Parathyroid adenoma (tissue), 2 donors: ENCODE measurements at regions not wholly inside any gene's neighbourhood (a gene's known extent, or its start where the extent isn't known, plus 50 kb on each side); places are given as distances from the start of the nearest gene placed in this dataset.

Experiments
- H2AFZ ChIP-seq: fragments of 300-600 bp; sonication (generic); one replicate; pipeline ENCODE4 v1.7.0; 2017; ENCODE audit warnings: antibody characterized with exemption, mild to moderate bottlenecking
- H3K27ac ChIP-seq: fragments of 300-600 bp; sonication (generic); one replicate; pipeline ENCODE4 v1.7.0; 2017
- H3K27me3 ChIP-seq: fragments of 300-600 bp; sonication (generic); one replicate; pipeline ENCODE4 v1.7.0; 2017; ENCODE audit warnings: low read length; ENCODE audit not compliant: control insufficient read depth, insufficient read depth
- H3K36me3 ChIP-seq: fragments of 300-600 bp; sonication (generic); one replicate; pipeline ENCODE4 v1.7.0; 2017; ENCODE audit warnings: low read length; ENCODE audit not compliant: control insufficient read depth, insufficient read depth
- H3K4me1 ChIP-seq: fragments of 300-600 bp; sonication (generic); one replicate; pipeline ENCODE4 v1.7.0; 2017; ENCODE audit warnings: control low read depth
- H3K4me2 ChIP-seq: fragments of 300-600 bp; sonication (generic); one replicate; pipeline ENCODE4 v1.7.0; 2017; ENCODE audit warnings: low read length
- H3K4me3 ChIP-seq: fragments of 300-600 bp; sonication (generic); one replicate; pipeline ENCODE4 v1.7.0; 2017; ENCODE audit warnings: low read depth, low read length
- H3K79me2 ChIP-seq: fragments of 300-600 bp; sonication (generic); one replicate; pipeline ENCODE4 v1.7.0; 2017; ENCODE audit warnings: control low read depth
- H3K9ac ChIP-seq: fragments of 300-600 bp; sonication (generic); one replicate; pipeline ENCODE4 v1.7.0; 2017; ENCODE audit warnings: mild to moderate bottlenecking
- H3K9me3 ChIP-seq: fragments of 300-600 bp; sonication (generic); one replicate; pipeline ENCODE4 v1.7.0; 2017; ENCODE audit warnings: low read length; ENCODE audit not compliant: control insufficient read depth
- CTCF ChIP-seq: fragments of 300-600 bp; sonication (generic); IDR thresholded peaks from one replicate; pipeline ENCODE4 v1.7.0; 2017; ENCODE audit warnings: antibody characterized with exemption, mild to moderate bottlenecking
- donor health status: primary hyperparathyroidism.

DNA sequence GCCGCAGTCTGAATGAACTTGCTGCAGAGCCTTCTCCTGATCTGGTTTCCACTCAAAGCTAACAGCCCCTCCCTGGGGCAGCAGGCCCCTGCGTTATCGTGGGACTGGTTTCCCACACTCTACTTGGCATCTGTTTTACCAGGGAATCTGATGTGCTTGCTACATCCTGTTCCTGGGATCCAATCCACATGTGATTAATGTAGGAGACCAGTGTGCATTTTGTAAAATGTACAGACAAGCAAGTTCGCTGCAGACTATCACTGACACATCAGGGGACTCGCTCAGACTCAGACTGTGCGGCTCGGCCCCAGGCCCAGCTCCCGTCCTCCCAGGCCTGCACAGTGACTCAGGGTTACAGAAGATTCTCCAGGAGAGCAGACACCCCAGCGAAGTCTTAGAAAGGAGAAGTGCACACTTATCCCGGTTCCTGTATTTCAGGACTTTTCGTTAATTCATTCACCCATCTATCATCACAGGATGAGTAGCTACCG is 340.1 kb downstream of the MATN1 start:
- no peaks in the 10 kb centered on the region for H3K36me3 ChIP-seq
- no peak for TF ChIP-seq CTCF
- H3K4me3 ChIP-seq, result no peak overlapping the region
- no peaks in the 10 kb centered on the region for H3K79me2 ChIP-seq
- H3K4me1 ChIP-seq, result no peaks in the 10 kb centered on the region
- no peak overlapping the region for H3K9ac ChIP-seq
- H3K27ac ChIP-seq, result no peak overlapping the region
- no peak overlapping the region for H2AFZ ChIP-seq
- no peak overlapping the region for H3K4me2 ChIP-seq
- no peaks in the 10 kb centered on the region for H3K27me3 ChIP-seq
- no peaks in the 10 kb centered on the region for H3K9me3 ChIP-seq

DNA sequence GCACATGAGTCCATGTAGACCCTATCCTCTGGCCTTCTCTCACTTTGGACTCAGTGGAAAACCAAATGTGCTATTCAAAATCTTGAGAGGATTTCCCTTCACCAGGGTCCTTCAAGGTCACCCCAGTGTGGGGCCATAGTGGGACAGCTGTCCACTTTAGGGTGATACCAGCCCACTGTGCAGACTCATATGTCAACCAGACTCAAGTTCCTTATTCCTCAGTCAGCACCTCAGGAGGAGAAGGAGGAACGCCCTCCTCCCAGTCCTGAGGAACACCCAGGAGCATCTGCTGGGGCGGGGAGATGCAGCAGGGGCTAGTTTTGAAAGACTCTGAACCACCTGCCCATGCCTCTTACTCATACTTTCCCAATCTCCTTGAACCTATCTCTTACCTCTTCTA is 340.9 kb downstream of the MATN1 start:
- no peak overlapping the region for H3K27ac ChIP-seq
- H3K36me3 ChIP-seq, result no peaks in the 10 kb centered on the region
- H3K9ac ChIP-seq, result no peak overlapping the region
- H3K9me3 ChIP-seq, result no peaks in the 10 kb centered on the region
- no peaks in the 10 kb centered on the region for H3K27me3 ChIP-seq
- no peaks in the 10 kb centered on the region for H3K4me1 ChIP-seq
- no peak overlapping the region for H3K4me2 ChIP-seq
- H3K79me2 ChIP-seq, result no peaks in the 10 kb centered on the region
- no peak overlapping the region for H2AFZ ChIP-seq
- TF ChIP-seq CTCF, result no peak
- no peak overlapping the region for H3K4me3 ChIP-seq

GRCh38 chr1:30381671-30382365 is 341.6 kb downstream of the MATN1 start:
- no peak for TF ChIP-seq CTCF
- H3K4me1 ChIP-seq, result no peaks in the 10 kb centered on the region
- no peaks in the 10 kb centered on the region for H3K79me2 ChIP-seq
- no peaks in the 10 kb centered on the region for H3K36me3 ChIP-seq
- H3K9me3 ChIP-seq, result no peaks in the 10 kb centered on the region
- no peaks in the 10 kb centered on the region for H3K27me3 ChIP-seq
- H3K27ac ChIP-seq, result no peak overlapping the region
- no peak overlapping the region for H3K4me3 ChIP-seq
- H2AFZ ChIP-seq, result no peak overlapping the region
- H3K4me2 ChIP-seq, result no peak overlapping the region
- H3K9ac ChIP-seq, result no peak overlapping the region

- no peak for TF ChIP-seq CTCF
- H3K36me3 ChIP-seq, result no peaks in the 10 kb centered on the region
- no peaks in the 10 kb centered on the region for H3K27me3 ChIP-seq
- H2AFZ ChIP-seq, result no peak overlapping the region
- no peaks in the 10 kb centered on the region for H3K4me1 ChIP-seq
- H3K27ac ChIP-seq, result no peak overlapping the region
- no peaks in the 10 kb centered on the region for H3K9me3 ChIP-seq
- H3K9ac ChIP-seq, result no peak overlapping the region
- no peak overlapping the region for H3K4me2 ChIP-seq
- no peaks in the 10 kb centered on the region for H3K79me2 ChIP-seq
- no peak overlapping the region for H3K4me3 ChIP-seq
These were observed 342.1 kb downstream of the MATN1 start for GRCh38 chr1:30381266-30381665.

DNA sequence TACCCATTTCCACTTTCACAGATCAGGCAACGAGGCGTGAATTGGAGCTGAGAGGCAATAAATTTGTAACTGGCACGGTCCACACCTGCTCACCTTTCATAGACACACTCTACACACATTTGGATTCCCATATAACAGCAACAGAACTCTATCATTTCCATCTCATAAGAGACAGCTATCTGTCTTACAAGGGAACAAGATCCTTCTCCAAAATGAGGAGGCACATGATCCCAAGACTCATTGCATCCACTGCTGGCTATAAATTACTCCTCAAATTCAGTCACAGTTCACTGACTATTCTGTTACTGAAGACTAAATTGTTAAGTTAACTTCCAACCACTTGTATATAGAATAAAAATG is 342.8 kb downstream of the MATN1 start:
- no peaks in the 10 kb centered on the region for H3K9me3 ChIP-seq
- no peaks in the 10 kb centered on the region for H3K79me2 ChIP-seq
- H3K27me3 ChIP-seq, result no peaks in the 10 kb centered on the region
- no peak overlapping the region for H3K9ac ChIP-seq
- TF ChIP-seq CTCF, result no peak
- H3K4me3 ChIP-seq, result no peak overlapping the region
- H2AFZ ChIP-seq, result no peak overlapping the region
- no peaks in the 10 kb centered on the region for H3K4me1 ChIP-seq
- H3K36me3 ChIP-seq, result no peaks in the 10 kb centered on the region
- no peak overlapping the region for H3K27ac ChIP-seq
- H3K4me2 ChIP-seq, result no peak overlapping the region
